ENCODE measurements at regions not wholly inside any gene's neighbourhood (a gene's known extent, or its start where the extent isn't known, plus 50 kb on each side); places are given as distances from the start of the nearest gene placed in this dataset.

- intact Hi-C loops (cut with micrococcal nuclease; ENCODE audit: unreplicated experiment): no loop called here
- no peak for DNase-seq (ENCODE audit: low read depth, low spot score)
- no peak for ATAC-seq
- ChIA-PET POLR2A (no interaction called here), CTCF (no interaction called here)
- Histone ChIP-seq H3K27ac (ENCODE audit: low read length) (no peak overlapping the region), H3K9me3 (ENCODE audit: control insufficient read depth, insufficient read depth, low read depth, low read length) (no peaks in the 10 kb centered on the region), H3K4me3 (ENCODE audit: low read depth in 2 of 2, low read length in 2 of 2) (no peak overlapping the region), H3K4me1 (ENCODE audit: control insufficient read depth, insufficient read depth, low read length) (no peaks in the 10 kb centered on the region), H3K36me3 (ENCODE audit: control insufficient read depth, insufficient read depth, low read length) (no peaks in the 10 kb centered on the region), H3K27me3 (ENCODE audit: control insufficient read depth, insufficient read depth, low read length) (no peaks in the 10 kb centered on the region)
- in situ Hi-C loops (cut with HindIII; ENCODE audit: low pct_unique_long_range_greater_than_20kb, low sequenced_read_pairs): no loop called here
- BruUV-seq (replicated peaks): no TSS peak
- TF ChIP-seq POLR2AphosphoS5 (IDR thresholded peaks at IDR 0.05; ENCODE audit: low read depth, low read length): no peak
- no peak for TF ChIP-seq CTCF (IDR thresholded peaks at IDR 0.05)
- TF ChIP-seq, protein P1, sequence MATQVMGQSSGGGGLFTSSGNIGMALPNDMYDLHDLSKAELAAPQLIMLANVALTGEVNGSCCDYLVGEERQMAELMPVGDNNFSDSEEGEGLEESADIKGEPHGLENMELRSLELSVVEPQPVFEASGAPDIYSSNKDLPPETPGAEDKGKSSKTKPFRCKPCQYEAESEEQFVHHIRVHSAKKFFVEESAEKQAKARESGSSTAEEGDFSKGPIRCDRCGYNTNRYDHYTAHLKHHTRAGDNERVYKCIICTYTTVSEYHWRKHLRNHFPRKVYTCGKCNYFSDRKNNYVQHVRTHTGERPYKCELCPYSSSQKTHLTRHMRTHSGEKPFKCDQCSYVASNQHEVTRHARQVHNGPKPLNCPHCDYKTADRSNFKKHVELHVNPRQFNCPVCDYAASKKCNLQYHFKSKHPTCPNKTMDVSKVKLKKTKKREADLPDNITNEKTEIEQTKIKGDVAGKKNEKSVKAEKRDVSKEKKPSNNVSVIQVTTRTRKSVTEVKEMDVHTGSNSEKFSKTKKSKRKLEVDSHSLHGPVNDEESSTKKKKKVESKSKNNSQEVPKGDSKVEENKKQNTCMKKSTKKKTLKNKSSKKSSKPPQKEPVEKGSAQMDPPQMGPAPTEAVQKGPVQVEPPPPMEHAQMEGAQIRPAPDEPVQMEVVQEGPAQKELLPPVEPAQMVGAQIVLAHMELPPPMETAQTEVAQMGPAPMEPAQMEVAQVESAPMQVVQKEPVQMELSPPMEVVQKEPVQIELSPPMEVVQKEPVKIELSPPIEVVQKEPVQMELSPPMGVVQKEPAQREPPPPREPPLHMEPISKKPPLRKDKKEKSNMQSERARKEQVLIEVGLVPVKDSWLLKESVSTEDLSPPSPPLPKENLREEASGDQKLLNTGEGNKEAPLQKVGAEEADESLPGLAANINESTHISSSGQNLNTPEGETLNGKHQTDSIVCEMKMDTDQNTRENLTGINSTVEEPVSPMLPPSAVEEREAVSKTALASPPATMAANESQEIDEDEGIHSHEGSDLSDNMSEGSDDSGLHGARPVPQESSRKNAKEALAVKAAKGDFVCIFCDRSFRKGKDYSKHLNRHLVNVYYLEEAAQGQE (IDR thresholded peaks at IDR 0.05; ENCODE audit: insufficient read depth in 1 of 2, low read depth in 2 of 2, low read length in 1 of 2): no peak
- no peak for TF ChIP-seq SIN3A (IDR thresholded peaks at IDR 0.05; ENCODE audit: borderline replicate concordance, insufficient read depth, low read depth, low read length)
- TF ChIP-seq TCF7L2 (IDR thresholded peaks at IDR 0.05; ENCODE audit: low read depth, low read length): no peak
Measured at GRCh38 chr2:6656633-6657032, 209.1 kb downstream of the CMPK2 start.

- ATAC-seq (no peak), DNase-seq (ENCODE audit: low read depth, low spot score) (no peak)
- CTCF ChIA-PET: no interaction called here
Measured at GRCh38 chr2:6657136-6657535, 208.6 kb downstream of the CMPK2 start.

More at GRCh38 chr2:6657136-6657535, 208.6 kb downstream of the CMPK2 start:
- no peaks in the 10 kb centered on the region for H3K4me1 ChIP-seq (ENCODE audit: control insufficient read depth, insufficient read depth, low read length)
- POLR2A ChIA-PET: no interaction called here
- no peak overlapping the region for H3K4me3 ChIP-seq (ENCODE audit: low read depth in 2 of 2, low read length in 2 of 2)
- intact Hi-C loops (cut with micrococcal nuclease; ENCODE audit: unreplicated experiment) (no loop called here), in situ Hi-C loops (cut with HindIII; ENCODE audit: low pct_unique_long_range_greater_than_20kb, low sequenced_read_pairs) (no loop called here)
- H3K27ac ChIP-seq (ENCODE audit: low read length): no peak overlapping the region
- H3K27me3 ChIP-seq (ENCODE audit: control insufficient read depth, insufficient read depth, low read length): no peaks in the 10 kb centered on the region
- no peaks in the 10 kb centered on the region for H3K9me3 ChIP-seq (ENCODE audit: control insufficient read depth, insufficient read depth, low read depth, low read length)
- H3K36me3 ChIP-seq (ENCODE audit: control insufficient read depth, insufficient read depth, low read length): no peaks in the 10 kb centered on the region
- no peak for TF ChIP-seq CTCF (IDR thresholded peaks at IDR 0.05)
- no peak for TF ChIP-seq TCF7L2 (IDR thresholded peaks at IDR 0.05; ENCODE audit: low read depth, low read length)
- no peak for TF ChIP-seq POLR2AphosphoS5 (IDR thresholded peaks at IDR 0.05; ENCODE audit: low read depth, low read length)
- TF ChIP-seq, protein P1 (IDR thresholded peaks at IDR 0.05; ENCODE audit: insufficient read depth in 1 of 2, low read depth in 2 of 2, low read length in 1 of 2): no peak
- TF ChIP-seq SIN3A (IDR thresholded peaks at IDR 0.05; ENCODE audit: borderline replicate concordance, insufficient read depth, low read depth, low read length): no peak
- BruUV-seq (replicated peaks): no TSS peak
